K562 (cell line): ENCODE measurements at regions not wholly inside any gene's neighbourhood (a gene's known extent, or its start where the extent isn't known, plus 50 kb on each side); places are given as distances from the start of the nearest gene placed in this dataset.

ENCODE experiments used
- ATAC-seq: fragments of 200-7000 bp; cut with Tn5 transposase; 3 replicates; pipeline ENCODE4 v1.9.1; 2020; ENCODE audit warnings: moderate library complexity
- BruUV-seq: library from RNA; stranded (reverse); fragments of 400-500 nt; replicated peaks from 2 replicates; lab custom pipeline; 2021; lab: Mats Ljungman, UMichigan
- CTCF ChIA-PET: fragments of 300-600 bp; formaldehyde crosslinking; extraction: SDS; loops from one replicate; lab custom pipeline; 2021; ENCODE audit warnings: low intra/inter-chr PET ratio; lab: Yijun Ruan, JAX
- POLR2A ChIA-PET: fragments of 300-600, 350-650 bp; sonication (Branson Sonifier 250); formaldehyde crosslinking; extraction: SDS; loops from one replicate; lab custom pipeline; 2021; ENCODE audit warnings: antibody characterized with exemption, inconsistent platforms; lab: Yijun Ruan, JAX
- DNase-seq, 4 experiments: peaks; one replicate each; pipeline versions ENCODE4 v3.0.0 to v3.0.0-alpha.2; 2011 to 2018; ENCODE audit warnings: low spot score in 3 of 4, mixed read lengths in 3 of 4; ENCODE audit errors: extremely low read depth in 1 of 4
- FAIRE-seq: peaks from 2 replicates; lab custom pipeline; 2011; peaks lifted over from hg19 to GRCh38; lab: Jason Lieb, UNC
- H2AFZ ChIP-seq: 2 replicates; pipeline ENCODE4 v1.6.0; 2011; ENCODE audit warnings: low read depth, low read length, control low read depth, inconsistent platforms
- H3K27ac ChIP-seq: fragments of 200-600 bp; 3 replicates; pipeline ENCODE4 v1.8.0; 2011; ENCODE audit warnings: low read depth, mild to moderate bottlenecking, control low read depth, inconsistent platforms, low read length, moderate library complexity, mixed read lengths; ENCODE audit errors: extremely low read depth
- H3K27me3 ChIP-seq, 2 experiments: fragments of 300-600 bp in 1 of 2; 2 replicates in 1 of 2; 3 replicates in 1 of 2; pipeline versions ENCODE4 v1.6.0 to v1.8.0; 2011; ENCODE audit warnings: inconsistent platforms in 2 of 2, low read length in 2 of 2, mild to moderate bottlenecking in 1 of 2, mixed read lengths in 1 of 2, moderate library complexity in 1 of 2; ENCODE audit not compliant: control insufficient read depth in 2 of 2, insufficient read depth in 2 of 2
- H3K36me3 ChIP-seq: fragments of 300-600 bp; 3 replicates; pipeline ENCODE4 v1.8.0; 2011; ENCODE audit warnings: mild to moderate bottlenecking, low read length, inconsistent platforms; ENCODE audit not compliant: control insufficient read depth, insufficient read depth
- H3K4me1 ChIP-seq, 2 experiments: fragments of 200-600 bp in 1 of 2; replicated peaks in 1 of 2; 2 replicates in 1 of 2; 3 replicates in 1 of 2; pipeline versions ENCODE4 v1.5.1 to v1.8.0; 2011; ENCODE audit warnings: inconsistent platforms in 2 of 2, low read length in 2 of 2, mild to moderate bottlenecking in 1 of 2, mixed read lengths in 1 of 2, moderate library complexity in 1 of 2; ENCODE audit not compliant: control insufficient read depth in 2 of 2, insufficient read depth in 2 of 2
- H3K4me2 ChIP-seq: 2 replicates; pipeline ENCODE4 v1.6.1; 2011; ENCODE audit warnings: low read length, control low read depth, inconsistent platforms, mixed read lengths; ENCODE audit not compliant: insufficient read depth
- H3K4me3 ChIP-seq: fragments of 200-600 bp; sonication (generic), shearing (Covaris generic); 2 replicates; pipeline ENCODE4 v1.5.1; 2016; ENCODE audit warnings: control low read depth, inconsistent platforms
- H3K79me2 ChIP-seq: fragments of 200-600 bp; 3 replicates; pipeline ENCODE4 v1.8.0; 2011; ENCODE audit warnings: low read length, inconsistent platforms; ENCODE audit not compliant: control insufficient read depth, insufficient read depth
- H3K9ac ChIP-seq, 2 experiments: 2 replicates each; pipeline versions ENCODE4 v1.6.0 to v1.6.1; 2011; ENCODE audit warnings: low read depth in 2 of 2, low read length in 2 of 2, control low read depth in 1 of 2, inconsistent platforms in 1 of 2, mild to moderate bottlenecking in 1 of 2, mixed read lengths in 1 of 2; ENCODE audit not compliant: insufficient read depth in 1 of 2
- H3K9me1 ChIP-seq: one replicate; pipeline ENCODE4 v1.6.0; 2011; ENCODE audit warnings: inconsistent platforms, mild to moderate bottlenecking, low read length, moderate library complexity; ENCODE audit not compliant: control insufficient read depth, insufficient read depth
- H3K9me3 ChIP-seq: replicated peaks from 2 replicates; pipeline ENCODE4 v1.5.1; 2011; ENCODE audit warnings: low read depth, low read length, inconsistent platforms; ENCODE audit not compliant: control insufficient read depth, insufficient read depth
- H4K20me1 ChIP-seq: replicated peaks from 2 replicates; pipeline ENCODE4 v1.6.1; 2011; ENCODE audit warnings: low read length, inconsistent platforms, mixed read lengths; ENCODE audit not compliant: control insufficient read depth, insufficient read depth
- GABPB2 ChIP-seq: fragments of 250-450 bp; sonication (Bioruptor Pico); conservative IDR thresholded peaks from 2 replicates; pipeline ENCODE4 v1.5.1; 2021; ENCODE audit warnings: mild to moderate bottlenecking
- KDM4B ChIP-seq, 2 experiments: fragments of 450-650 bp in 1 of 2; sonication (generic) in 1 of 2; IDR thresholded peaks; 2 replicates each; pipeline ENCODE4 v1.6.1; 2016 to 2017; ENCODE audit warnings: borderline replicate concordance in 2 of 2, antibody characterized with exemption in 1 of 2, low read depth in 1 of 2, mild to moderate bottlenecking in 1 of 2
- NCOR1 ChIP-seq: fragments of 450-650 bp; IDR thresholded peaks from 2 replicates; pipeline ENCODE4 v1.6.1; 2016; ENCODE audit warnings: mild to moderate bottlenecking, moderate library complexity
- NFIC ChIP-seq: fragments of 450-650 bp; IDR thresholded peaks from 2 replicates; pipeline ENCODE4 v1.6.1; 2017; ENCODE audit warnings: mild to moderate bottlenecking, inconsistent platforms
- RNF2 ChIP-seq: sonication (generic); IDR thresholded peaks from 2 replicates; pipeline ENCODE4 v1.6.1; 2016
- SNAPC5 ChIP-seq: fragments of 250-450 bp; sonication (Bioruptor Pico); IDR thresholded peaks from 2 replicates; pipeline ENCODE4 v1.8.0; 2021; ENCODE audit warnings: moderate library complexity, mild to moderate bottlenecking, inconsistent platforms
- TCF7 ChIP-seq: sonication (generic); IDR thresholded peaks from 2 replicates; pipeline ENCODE4 v1.6.1; 2016; ENCODE audit warnings: antibody characterized with exemption, borderline replicate concordance
- TGIF2 ChIP-seq: sonication (generic); formaldehyde crosslinking; IDR thresholded peaks from 2 replicates; pipeline ENCODE4 v1.8.1; 2022; ENCODE audit warnings: mild to moderate bottlenecking, missing genetic modification reagents, moderate library complexity
- THRA ChIP-seq: fragments of 450-650 bp; IDR thresholded peaks from 2 replicates; pipeline ENCODE4 v1.6.1; 2017; ENCODE audit warnings: mild to moderate bottlenecking, moderate library complexity
- TSHZ1 ChIP-seq: fragments of 250-450 bp; sonication (Bioruptor Pico); IDR thresholded peaks from 2 replicates; pipeline ENCODE4 v1.4.0; 2020; ENCODE audit warnings: mild to moderate bottlenecking, moderate library complexity
- ZNF121 ChIP-seq: sonication (generic); formaldehyde crosslinking; conservative IDR thresholded peaks from 2 replicates; pipeline ENCODE4 v1.8.0; 2022; ENCODE audit warnings: missing genetic modification reagents
- ZNF133 ChIP-seq: fragments of 250-450 bp; sonication (Bioruptor Pico); IDR thresholded peaks from 2 replicates; pipeline ENCODE4 v1.4.0; 2020; ENCODE audit warnings: mild to moderate bottlenecking
- WGBS: fragments of 100-300 bp; shearing (Covaris generic); methylation state at CpG from one replicate; pipeline ENCODE4 v1.1.6; 2016; ENCODE audit warnings: low coverage, mixed read lengths; ENCODE audit not compliant: insufficient coverage; ENCODE audit errors: missing lambda C conversion rate; 5-methylcytosine and 5-hydroxymethylcytosine counted together
- in situ Hi-C: fragments of 300-500 bp; cut with MboI; formaldehyde crosslinking; loops from 4 replicates; pipeline ENCODE4 v1.15.0; 2018; ENCODE audit warnings: inconsistent platforms, mixed read lengths
- intact Hi-C: fragments of 100-400 bp; cut with micrococcal nuclease; formaldehyde crosslinking; loops from 2 replicates; pipeline ENCODE4 v1.14.2; 2022

DNA sequence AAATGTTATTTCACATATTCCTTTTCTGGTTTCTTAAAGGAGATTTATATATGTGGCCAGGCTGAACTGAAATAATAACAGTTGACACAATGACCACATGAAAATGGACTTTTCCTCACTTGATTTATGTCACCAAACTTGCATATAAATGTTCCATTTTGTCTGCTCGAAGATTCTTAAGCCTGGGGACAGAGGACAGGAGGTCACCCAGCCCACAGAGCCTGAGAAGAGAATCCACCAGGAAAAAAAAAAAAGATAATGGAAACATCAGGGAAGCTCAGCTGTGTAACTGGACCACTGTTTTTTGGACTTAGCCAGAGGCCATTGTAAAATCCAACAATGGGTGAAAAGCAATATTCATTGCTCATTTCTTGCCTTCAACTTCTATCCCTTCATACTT is 359.0 kb upstream of the FGF16 start (continued):
- TF ChIP-seq SNAPC5 (CRISPR knock-in tag) (no peak), NFIC (no peak), ZNF121 (CRISPR knock-in tag) (no peak), TGIF2 (CRISPR knock-in tag) (no peak), KDM4B (IDR thresholded peaks at IDR 0.05; ENCODE audit: borderline replicate concordance in 2 of 2, low read depth in 1 of 2) (no peak), NCOR1 (no peak), TCF7 (no peak), ZNF133 (CRISPR knock-in tag) (no peak), TSHZ1 (CRISPR knock-in tag) (no peak)
- TF ChIP-seq, all 486 proteins: peak for 0

- CTCF ChIA-PET = no interaction called here
- 0% methylated on average over 1 of the region's 1 CpG for WGBS
- no peak overlapping the region for H3K27ac ChIP-seq
- no peaks in the 10 kb centered on the region for H3K36me3 ChIP-seq
- H3K9me1 ChIP-seq = no peaks in the 10 kb centered on the region
- no peaks in the 10 kb centered on the region for H3K9me3 ChIP-seq
- DNase-seq (no peak), ATAC-seq (no peak), FAIRE-seq (no peak)
- H3K4me3 ChIP-seq = no peak overlapping the region
- POLR2A ChIA-PET = no interaction called here
- BruUV-seq = no TSS peak
- H3K9ac ChIP-seq = no peak overlapping the region
- no peaks in the 10 kb centered on the region for H3K79me2 ChIP-seq
- in situ Hi-C loops = no loop called here
- H2AFZ ChIP-seq = no peak overlapping the region
- no peak overlapping the region for H3K4me2 ChIP-seq
- no peaks in the 10 kb centered on the region for H4K20me1 ChIP-seq
- intact Hi-C loops = no loop called here
- H3K4me1 ChIP-seq = no peaks in the 10 kb centered on the region
- H3K27me3 ChIP-seq = no peaks in the 10 kb centered on the region
- TF ChIP-seq GABPB2 (CRISPR knock-in tag) (no peak), THRA (no peak), RNF2 (no peak)
Measured at GRCh38 chrX:77114501-77114900, 332.7 kb upstream of the FGF16 start.
